ENCODE measurements at regions not wholly inside any gene's neighbourhood (a gene's known extent, or its start where the extent isn't known, plus 50 kb on each side); places are given as distances from the start of the nearest gene placed in this dataset.
"Not testable (repeated sequence)": the region's sequence is repeated elsewhere in the genome, so short reads cannot be mapped to it uniquely, and the experiment has no call there.

- DNase-seq (ENCODE audit: low read depth in 4 of 4, low spot score in 2 of 4), result peak in 2 of 4 donors; percentile 17 to 37
Measured at GRCh38 chr14:86072116-86072894, 542.4 kb downstream of the FLRT2 start.

- DNase-seq (ENCODE audit: low read depth in 4 of 4, low spot score in 2 of 4), result peak in 2 of 4 donors; percentile 36
Measured at GRCh38 chr14:86066651-86067050, 536.7 kb downstream of the FLRT2 start.

DNA sequence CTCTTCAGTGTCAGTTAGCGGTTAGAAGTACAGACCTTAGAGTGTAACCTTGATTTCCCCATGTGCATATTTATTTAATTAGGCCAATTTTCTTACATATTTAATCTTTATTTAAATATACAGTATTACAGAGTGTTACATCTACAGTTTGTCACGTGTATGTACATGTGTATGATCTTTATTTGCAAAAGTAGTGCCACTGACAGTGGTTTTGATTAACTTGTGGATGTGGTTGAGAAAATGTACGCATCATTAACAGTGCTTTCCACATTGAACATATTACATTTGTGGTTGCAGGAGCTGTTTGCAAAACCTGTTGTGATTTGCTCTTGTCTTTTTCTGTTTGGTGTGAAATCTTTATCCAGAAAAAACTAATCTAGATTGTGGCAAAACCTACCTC is 535.5 kb downstream of the FLRT2 start:
- no peak for DNase-seq (ENCODE audit: low read depth in 4 of 4, low spot score in 2 of 4)

DNA sequence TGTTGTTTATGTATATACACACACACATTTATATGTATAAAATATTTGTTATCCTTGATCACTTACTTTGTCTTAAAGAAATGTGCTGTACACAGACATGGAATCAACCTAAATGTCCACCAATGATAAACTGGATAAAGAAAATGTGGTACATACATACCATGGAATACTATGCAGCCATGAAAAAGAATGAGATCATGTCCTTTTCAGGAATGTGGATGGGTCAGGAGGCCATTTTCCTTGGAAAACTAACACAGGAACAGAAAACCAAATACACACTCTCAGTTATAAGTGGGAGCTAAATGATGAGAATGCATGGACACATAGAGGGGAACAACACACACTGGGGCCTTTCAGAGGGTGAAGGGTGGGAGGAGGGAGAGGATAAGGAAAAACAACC is 534.7 kb downstream of the FLRT2 start:
- not testable (repeated sequence) for DNase-seq (ENCODE audit: low read depth in 4 of 4, low spot score in 2 of 4)

- DNase-seq (ENCODE audit: low read depth in 4 of 4, low spot score in 2 of 4), result no peak
Measured at GRCh38 chr14:86057018-86057667, 527.2 kb downstream of the FLRT2 start.

DNA sequence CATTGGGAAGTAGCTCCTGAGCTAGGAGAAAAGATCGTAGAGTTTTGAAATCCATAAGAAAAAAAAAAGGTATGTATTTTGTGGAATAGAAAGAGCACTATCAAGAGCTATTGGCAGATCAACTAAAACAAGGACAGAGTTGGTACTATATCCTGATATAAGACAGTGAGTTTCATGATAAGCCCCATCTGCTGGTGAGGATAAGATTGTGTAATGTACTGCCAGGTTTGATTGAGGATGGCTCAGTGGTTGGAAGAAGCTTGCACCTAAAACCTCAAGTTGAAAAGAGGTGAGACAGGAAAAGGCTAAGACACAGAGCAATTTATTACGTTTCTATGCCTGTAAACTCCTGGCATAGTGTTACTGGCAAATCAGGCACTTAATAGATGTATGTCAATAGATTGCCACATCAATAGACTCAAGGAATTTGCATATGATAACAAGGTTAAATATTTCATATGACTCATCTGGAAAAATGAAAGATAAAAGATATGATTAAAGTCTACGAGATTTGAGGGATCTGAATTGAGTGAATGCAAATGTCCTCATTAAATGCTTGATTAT is 525.6 kb downstream of the FLRT2 start:
- DNase-seq (ENCODE audit: low read depth in 4 of 4, low spot score in 2 of 4), result no peak

DNA sequence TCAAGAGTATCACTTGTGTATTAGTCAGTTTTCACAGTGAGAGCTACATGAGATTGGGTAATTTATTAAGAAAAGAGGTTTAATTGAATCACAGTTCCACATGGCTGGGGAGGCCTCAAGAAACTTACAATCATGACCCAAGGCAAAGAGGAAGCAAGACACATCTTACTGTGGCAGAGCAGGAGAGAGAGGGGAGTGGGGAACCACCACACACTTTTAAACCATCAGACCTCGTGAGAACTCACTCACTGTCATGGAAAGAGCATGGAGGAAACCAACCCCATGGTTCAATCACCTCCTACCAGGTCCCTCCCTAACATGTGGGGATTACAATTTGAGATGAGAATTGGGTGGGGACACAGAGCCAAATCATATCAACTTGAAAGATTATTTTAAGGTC is 522.9 kb downstream of the FLRT2 start:
- DNase-seq (ENCODE audit: low read depth in 4 of 4, low spot score in 2 of 4), result no peak

DNA sequence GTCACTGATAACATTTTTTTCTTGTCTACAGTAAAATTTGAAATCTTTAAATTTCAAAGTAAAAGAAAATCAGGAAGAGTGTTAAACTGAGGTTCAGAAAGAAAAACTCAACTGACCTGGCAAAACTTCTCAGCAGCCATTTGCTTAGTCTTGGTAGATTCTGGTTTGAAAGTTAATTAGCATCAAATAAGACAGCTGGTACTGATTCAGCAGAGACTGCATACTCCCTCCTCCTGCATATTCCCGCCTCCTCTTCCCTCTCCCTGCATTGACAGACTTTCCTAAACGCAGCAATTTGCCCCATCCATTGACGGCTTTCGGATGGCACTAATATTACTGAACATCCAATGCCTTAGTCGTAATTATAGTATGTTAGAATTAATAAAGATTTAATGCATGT is 520.8 kb downstream of the FLRT2 start:
- DNase-seq (ENCODE audit: low read depth in 4 of 4, low spot score in 2 of 4), result no peak

DNA sequence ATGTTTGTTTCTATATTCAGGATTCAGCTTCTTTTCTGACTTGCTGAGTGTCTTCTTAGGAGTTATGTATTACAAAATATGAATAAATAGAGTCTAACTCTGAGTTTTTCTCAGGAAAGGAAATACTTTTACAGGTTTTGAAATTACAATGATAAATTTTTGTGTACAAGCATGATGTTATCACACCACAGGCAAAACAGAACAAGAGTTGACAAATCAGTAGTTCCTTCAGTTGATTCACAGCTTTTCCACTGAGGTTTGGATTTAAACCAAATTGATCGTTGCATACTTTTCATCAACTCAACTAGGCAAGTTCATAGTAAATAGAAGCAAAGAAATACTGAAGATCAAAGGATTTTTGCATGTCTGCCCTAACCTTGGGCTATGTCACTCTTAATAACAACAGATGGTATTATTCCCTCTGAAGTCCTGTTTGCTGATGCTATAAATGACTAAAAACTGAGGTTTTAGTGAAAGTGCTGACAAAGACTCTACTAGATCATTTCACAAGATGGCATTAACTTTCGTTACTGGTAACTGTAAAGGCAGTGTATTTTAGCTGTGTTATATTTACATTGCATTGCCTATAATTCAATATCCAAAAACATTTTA is 520.2 kb downstream of the FLRT2 start:
- DNase-seq (ENCODE audit: low read depth in 4 of 4, low spot score in 2 of 4), result no peak

- DNase-seq (ENCODE audit: low read depth in 4 of 4, low spot score in 2 of 4), result no peak
Measured at GRCh38 chr14:86039176-86039575, 509.2 kb downstream of the FLRT2 start.

- DNase-seq (ENCODE audit: low read depth in 4 of 4, low spot score in 2 of 4), result peak in 2 of 4 donors; percentile 34
Measured at GRCh38 chr14:86038387-86039042, 508.6 kb downstream of the FLRT2 start.

- no peak for DNase-seq (ENCODE audit: low read depth in 4 of 4, low spot score in 2 of 4)
Measured at GRCh38 chr14:86035882-86036281, 505.9 kb downstream of the FLRT2 start.

- DNase-seq (ENCODE audit: low read depth in 4 of 4, low spot score in 2 of 4), result no peak
Measured at GRCh38 chr14:86027990-86028389, 498.0 kb downstream of the FLRT2 start.

DNA sequence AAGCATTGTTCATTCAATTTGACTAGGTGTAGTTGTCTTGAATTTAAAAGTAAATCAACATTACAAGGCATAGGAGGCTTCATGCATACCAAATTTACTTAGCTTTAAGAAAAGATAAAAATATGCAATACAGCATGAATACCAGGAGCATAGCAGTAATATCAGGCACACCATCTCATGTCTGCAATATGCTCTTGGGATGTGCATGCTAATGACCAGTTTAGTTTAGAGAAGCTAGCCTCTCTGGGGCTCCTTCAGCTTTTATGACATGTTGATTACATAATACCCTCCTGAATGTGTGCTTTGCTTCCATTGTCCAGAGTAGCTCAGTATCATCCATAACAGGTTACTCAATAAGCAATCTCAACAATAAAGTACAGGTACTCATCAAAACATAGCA is 497.2 kb downstream of the FLRT2 start:
- no peak for DNase-seq (ENCODE audit: low read depth in 4 of 4, low spot score in 2 of 4)

- no peak for DNase-seq (ENCODE audit: low read depth in 4 of 4, low spot score in 2 of 4)
Measured at GRCh38 chr14:86022031-86022629, 492.2 kb downstream of the FLRT2 start.

DNA sequence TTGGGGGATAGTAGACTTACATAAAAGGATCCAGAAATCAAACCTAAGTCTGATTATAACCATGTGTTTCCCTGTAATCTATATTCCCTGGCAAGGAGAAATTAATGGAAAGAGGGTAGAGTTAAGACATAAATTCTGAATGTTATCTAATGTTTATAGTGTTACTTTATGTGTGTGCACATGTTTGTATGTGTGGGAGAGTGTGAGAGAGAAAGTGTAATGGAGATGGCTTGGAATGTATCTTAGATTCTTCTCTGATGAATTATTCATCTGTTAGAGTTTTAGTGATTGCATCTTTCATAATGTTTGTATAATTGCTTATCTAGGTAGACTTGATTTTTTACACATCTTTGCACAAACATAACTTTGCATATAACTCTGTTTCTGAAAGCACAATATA is 490.9 kb downstream of the FLRT2 start:
- DNase-seq (ENCODE audit: low read depth in 4 of 4, low spot score in 2 of 4), result no peak

GRCh38 chr14:86015941-86016340 is 486.0 kb downstream of the FLRT2 start:
- no peak for DNase-seq (ENCODE audit: low read depth in 4 of 4, low spot score in 2 of 4)

DNA sequence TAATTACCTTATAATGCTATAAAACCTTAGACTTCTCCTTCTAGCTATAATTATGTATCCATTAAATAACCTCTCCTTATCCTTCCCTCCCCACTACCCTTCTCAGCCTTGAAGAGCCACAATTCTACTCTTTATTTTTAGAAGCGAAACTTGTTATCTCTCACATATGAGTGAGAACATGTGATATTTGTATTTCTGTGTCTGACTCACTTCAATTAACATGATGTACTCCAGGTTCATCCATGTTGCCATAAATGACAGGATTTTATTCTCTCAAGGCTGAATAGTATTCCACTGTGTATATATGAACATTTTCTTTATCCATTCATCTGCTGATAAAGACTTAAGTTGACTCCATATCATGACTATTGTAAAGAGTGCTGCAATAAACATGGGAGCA is 485.6 kb downstream of the FLRT2 start:
- no peak for DNase-seq (ENCODE audit: low read depth in 4 of 4, low spot score in 2 of 4)

- DNase-seq (ENCODE audit: low read depth in 4 of 4, low spot score in 2 of 4), result no peak
Measured at GRCh38 chr14:86013641-86014040, 483.7 kb downstream of the FLRT2 start.

DNA sequence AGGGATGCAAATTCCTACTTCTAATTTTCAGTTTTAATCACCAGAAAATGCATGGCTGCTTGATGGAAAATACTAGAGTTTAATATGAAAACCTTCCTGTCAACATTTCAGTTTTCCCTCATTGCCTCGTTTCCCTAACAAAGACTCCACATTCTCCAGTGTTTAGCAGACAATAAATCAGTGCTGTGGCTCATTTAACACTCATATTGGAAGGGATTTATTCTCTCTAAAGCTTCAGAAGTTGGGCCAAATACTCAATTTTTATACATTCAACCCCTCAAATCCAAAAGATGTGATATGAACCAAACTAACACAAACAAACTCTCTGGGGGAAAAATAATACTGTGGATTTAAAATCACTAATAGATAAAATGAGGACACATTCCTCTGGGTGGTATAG is 482.5 kb downstream of the FLRT2 start:
- no peak for DNase-seq (ENCODE audit: low read depth in 4 of 4, low spot score in 2 of 4)

DNA sequence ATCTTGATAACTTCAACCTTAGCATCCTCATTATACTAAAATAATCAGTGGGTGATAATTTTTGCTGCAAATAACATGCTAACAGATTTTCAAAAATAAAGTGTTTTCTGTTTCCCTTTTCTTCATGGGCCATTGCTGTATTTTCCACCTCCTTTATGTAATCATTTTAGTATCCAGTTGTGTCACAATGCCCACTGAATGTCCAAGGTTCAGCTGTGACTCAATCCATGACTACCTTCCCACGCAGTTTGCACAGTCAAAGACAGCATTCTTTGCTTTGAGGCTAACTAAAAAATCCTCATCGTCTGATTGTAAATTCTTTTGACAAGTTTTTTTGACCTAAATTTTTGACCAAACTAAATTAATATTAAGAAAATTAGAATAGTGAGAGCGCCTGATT is 474.1 kb downstream of the FLRT2 start:
- DNase-seq (ENCODE audit: low read depth in 4 of 4, low spot score in 2 of 4), result no peak

Measured in left renal cortex interstitium (tissue), 4 donors.